H1 (cell line): ENCODE measurements at regions not wholly inside any gene's neighbourhood (a gene's known extent, or its start where the extent isn't known, plus 50 kb on each side); places are given as distances from the start of the nearest gene placed in this dataset.

ENCODE experiments used
- CTCF ChIA-PET: fragments of 300-600 bp; sonication (Branson Sonifier 250); formaldehyde crosslinking; loops from one replicate; lab custom pipeline; 2021; ENCODE audit not compliant: partially characterized antibody; lab: Charles Lee
- POLR2A ChIA-PET: fragments of 300-600 bp; sonication (Branson Sonifier 250); formaldehyde crosslinking; loops from one replicate; lab custom pipeline; 2021; ENCODE audit warnings: inconsistent platforms; ENCODE audit not compliant: partially characterized antibody; lab: Charles Lee
- DNase-seq, 2 experiments: peaks; one replicate each; pipeline versions ENCODE4 v3.0.0 to v3.0.0-alpha.2; 2010 to 2022; ENCODE audit warnings: low spot score in 2 of 2, low read depth in 1 of 2, mixed read lengths in 1 of 2
- FAIRE-seq: peaks from 2 replicates; lab custom pipeline; 2011; peaks lifted over from hg19 to GRCh38; lab: Jason Lieb, UNC
- H2AFZ ChIP-seq: 2 replicates; pipeline ENCODE4 v1.8.1; 2012; ENCODE audit warnings: low read length, inconsistent platforms
- H2AK5ac ChIP-seq: 2 replicates; pipeline ENCODE4 v1.6.1; 2013; ENCODE audit warnings: low read depth, low read length
- H2BK120ac ChIP-seq: replicated peaks from 2 replicates; pipeline ENCODE3; 2013; ENCODE audit warnings: low read depth, low read length, inconsistent platforms
- H2BK12ac ChIP-seq: 2 replicates; pipeline ENCODE4 v1.6.1; 2013; ENCODE audit warnings: low read depth, low read length
- H2BK15ac ChIP-seq: 2 replicates; pipeline ENCODE4 v1.6.1; 2013; ENCODE audit warnings: low read length
- H2BK20ac ChIP-seq: 2 replicates; pipeline ENCODE4 v1.6.1; 2013; ENCODE audit warnings: low read length
- H2BK5ac ChIP-seq: 2 replicates; pipeline ENCODE4 v1.6.1; 2013; ENCODE audit warnings: low read depth, low read length
- H3K14ac ChIP-seq: 2 replicates; pipeline ENCODE4 v1.6.1; 2013; ENCODE audit warnings: inconsistent platforms; ENCODE audit not compliant: insufficient read length
- H3K18ac ChIP-seq: 2 replicates; pipeline ENCODE4 v1.6.1; 2013; ENCODE audit warnings: low read length; ENCODE audit errors: extremely low read depth
- H3K23ac ChIP-seq: 2 replicates; pipeline ENCODE4 v1.6.1; 2013; ENCODE audit warnings: inconsistent platforms; ENCODE audit not compliant: insufficient read length
- H3K23me2 ChIP-seq: 2 replicates; pipeline ENCODE4 v1.6.1; 2013; ENCODE audit warnings: low read depth, low read length
- H3K27ac ChIP-seq: 2 replicates; pipeline ENCODE4 v1.6.1; 2011; ENCODE audit warnings: low read depth, low read length, inconsistent platforms
- H3K27me3 ChIP-seq, 4 experiments: replicated peaks in 1 of 4; 1 replicate in 1 of 4; 2 replicates in 3 of 4; pipeline versions ENCODE4 v1.6.1 to v1.8.1; 2011 to 2013; ENCODE audit warnings: low read length in 3 of 4, mild to moderate bottlenecking in 3 of 4, inconsistent platforms in 2 of 4, mixed read lengths in 2 of 4, moderate library complexity in 1 of 4; ENCODE audit not compliant: control insufficient read depth in 3 of 4, insufficient read depth in 3 of 4; ENCODE audit errors: extremely low read depth in 1 of 4
- H3K36me3 ChIP-seq, 4 experiments: 2 replicates each; pipeline versions ENCODE4 v1.6.1 to v1.8.1; 2011 to 2013; ENCODE audit warnings: mild to moderate bottlenecking in 4 of 4, low read length in 3 of 4, moderate library complexity in 2 of 4, control low read depth in 1 of 4, inconsistent platforms in 1 of 4; ENCODE audit not compliant: insufficient read depth in 4 of 4, control insufficient read depth in 2 of 4
- H3K4ac ChIP-seq: replicated peaks from 2 replicates; pipeline ENCODE3; 2013; ENCODE audit warnings: low read length, low read depth, mixed read lengths, inconsistent platforms; ENCODE audit not compliant: insufficient read length
- H3K4me1 ChIP-seq, 4 experiments: replicated peaks in 1 of 4; 1 replicate in 1 of 4; 2 replicates in 3 of 4; pipeline versions ENCODE4 v1.6.1 to v1.8.1; 2011 to 2013; ENCODE audit warnings: low read length in 3 of 4, inconsistent platforms in 2 of 4, mixed read lengths in 1 of 4; ENCODE audit not compliant: insufficient read depth in 4 of 4, control insufficient read depth in 3 of 4
- H3K4me2 ChIP-seq, 2 experiments: 2 replicates each; pipeline versions ENCODE4 v1.6.1 to v1.8.1; 2011 to 2013; ENCODE audit warnings: low read depth in 2 of 2, low read length in 2 of 2, control low read depth in 1 of 2, inconsistent platforms in 1 of 2, mild to moderate bottlenecking in 1 of 2; ENCODE audit not compliant: insufficient read depth in 1 of 2
- H3K4me3 ChIP-seq, 4 experiments: fragments of 200-600, 300-600 bp in 1 of 4; sonication (generic), shearing (Covaris generic), sonication (Bioruptor Twin) in 1 of 4; 2 replicates each; pipeline versions ENCODE4 v1.5.1 to v1.8.1; 2011 to 2016; ENCODE audit warnings: low read length in 4 of 4, low read depth in 3 of 4, control low read depth in 2 of 4, inconsistent platforms in 2 of 4, mild to moderate bottlenecking in 2 of 4, mixed read lengths in 1 of 4, moderate library complexity in 1 of 4; ENCODE audit not compliant: insufficient read depth in 2 of 4; ENCODE audit errors: extremely low read depth in 1 of 4
- H3K56ac ChIP-seq: replicated peaks from 2 replicates; pipeline ENCODE3; 2013; ENCODE audit warnings: low read depth, mild to moderate bottlenecking, mixed read lengths, low read length, inconsistent platforms; ENCODE audit not compliant: insufficient read length
- H3K79me1 ChIP-seq: 2 replicates; pipeline ENCODE4 v1.6.1; 2013; ENCODE audit warnings: low read depth, low read length, control low read depth
- H3K79me2 ChIP-seq, 2 experiments: 2 replicates each; pipeline versions ENCODE4 v1.6.1 to v1.8.1; 2012 to 2013; ENCODE audit warnings: low read length in 2 of 2, mild to moderate bottlenecking in 2 of 2, inconsistent platforms in 1 of 2; ENCODE audit not compliant: insufficient read depth in 2 of 2, control insufficient read depth in 1 of 2
- H3K9ac ChIP-seq, 4 experiments: replicated peaks in 1 of 4; 1 replicate in 1 of 4; 2 replicates in 3 of 4; pipeline versions ENCODE4 v1.6.1 to v1.8.1; 2011 to 2013; ENCODE audit warnings: low read depth in 3 of 4, low read length in 3 of 4, control low read depth in 2 of 4, mild to moderate bottlenecking in 2 of 4, moderate library complexity in 2 of 4, inconsistent platforms in 1 of 4; ENCODE audit errors: extremely low read depth in 1 of 4
- H3K9me3 ChIP-seq, 2 experiments: 2 replicates each; pipeline versions ENCODE4 v1.6.1 to v1.8.1; 2012 to 2013; ENCODE audit warnings: mild to moderate bottlenecking in 2 of 2, moderate library complexity in 2 of 2, control low read depth in 1 of 2, inconsistent platforms in 1 of 2, low read depth in 1 of 2, low read length in 1 of 2, mixed read lengths in 1 of 2; ENCODE audit not compliant: insufficient read depth in 2 of 2
- H4K20me1 ChIP-seq, 2 experiments: replicated peaks in 1 of 2; 2 replicates each; pipeline versions ENCODE3 to v1.8.1; 2011 to 2013; ENCODE audit warnings: inconsistent platforms in 2 of 2, low read length in 2 of 2, mild to moderate bottlenecking in 1 of 2; ENCODE audit not compliant: insufficient read depth in 2 of 2, control insufficient read depth in 1 of 2
- H4K5ac ChIP-seq: 2 replicates; pipeline ENCODE4 v1.6.1; 2013; ENCODE audit warnings: low read length, low read depth, mixed read lengths, inconsistent platforms; ENCODE audit not compliant: insufficient read length
- H4K8ac ChIP-seq: 2 replicates; pipeline ENCODE4 v1.8.0; 2013; ENCODE audit warnings: mild to moderate bottlenecking, moderate library complexity, low read length, inconsistent platforms; ENCODE audit not compliant: insufficient read depth; ENCODE audit errors: extremely low read depth
- H4K91ac ChIP-seq: replicated peaks from 2 replicates; pipeline ENCODE3; 2013; ENCODE audit warnings: low read length, mixed read lengths, inconsistent platforms; ENCODE audit not compliant: insufficient read length
- CHD2 ChIP-seq: IDR thresholded peaks from 2 replicates; pipeline ENCODE4 v1.6.1; 2012; ENCODE audit warnings: low read length, improper control_type of control experiment
- CREB1 ChIP-seq: IDR thresholded peaks from 2 replicates; pipeline ENCODE4 v1.6.1; 2012; ENCODE audit warnings: inconsistent platforms
- GABPA ChIP-seq: IDR thresholded peaks from 2 replicates; pipeline ENCODE4 v1.6.1; 2011; ENCODE audit warnings: mild to moderate bottlenecking, low read length, moderate library complexity, borderline replicate concordance; ENCODE audit not compliant: insufficient read depth
- HDAC2 ChIP-seq, 2 experiments: fragments of 300-600 bp in 1 of 2; sonication (generic) in 1 of 2; IDR thresholded peaks; 2 replicates each; pipeline ENCODE4 v1.6.1; 2011 to 2012; ENCODE audit warnings: low read depth in 2 of 2, low read length in 2 of 2, mild to moderate bottlenecking in 2 of 2, moderate library complexity in 2 of 2, borderline replicate concordance in 1 of 2, inconsistent platforms in 1 of 2
- MAFK ChIP-seq: IDR thresholded peaks from 2 replicates; pipeline ENCODE4 v1.6.1; 2012; ENCODE audit warnings: low read depth, mild to moderate bottlenecking, improper control_type of control experiment, low read length
- NANOG ChIP-seq: IDR thresholded peaks from 2 replicates; pipeline ENCODE4 v1.6.1; 2011; ENCODE audit warnings: low read length, low read depth, mild to moderate bottlenecking, inconsistent platforms; ENCODE audit not compliant: insufficient read depth, poor library complexity, severe bottlenecking
- RBBP5 ChIP-seq: IDR thresholded peaks from 2 replicates; pipeline ENCODE4 v1.7.1; 2012; ENCODE audit warnings: low read depth, mild to moderate bottlenecking, inconsistent platforms, low read length, moderate library complexity, borderline replicate concordance
- RNF2 ChIP-seq: fragments of 200-900, 300-1000 bp; sonication (generic); IDR thresholded peaks from 2 replicates; pipeline ENCODE4 v1.7.1; 2016; ENCODE audit warnings: borderline replicate concordance, low read depth, mild to moderate bottlenecking, antibody characterized with exemption, low read length; ENCODE audit not compliant: poor library complexity, severe bottlenecking; ENCODE audit errors: missing control alignments
- SP1 ChIP-seq: IDR thresholded peaks from 2 replicates; pipeline ENCODE4 v1.6.1; 2011; ENCODE audit warnings: low read depth, low read length
- TAF7 ChIP-seq: optimal IDR thresholded peaks from 2 replicates; pipeline ENCODE3; 2011; ENCODE audit warnings: low read depth, mild to moderate bottlenecking, inconsistent platforms, low read length, moderate library complexity, borderline replicate concordance

- Histone ChIP-seq H3K56ac (no peak overlapping the region), H3K4me3 (no peak overlapping the region), H4K91ac (no peak overlapping the region), H4K8ac (no peak overlapping the region), H3K4ac (no peak overlapping the region), H2BK20ac (no peak overlapping the region), H4K20me1 (no peaks in the 10 kb centered on the region), H3K23ac (no peak overlapping the region), H2BK15ac (no peak overlapping the region), H2BK12ac (no peak overlapping the region), H2BK120ac (no peak overlapping the region), H3K14ac (no peak overlapping the region), H3K79me2 (no peaks in the 10 kb centered on the region), H3K36me3 (no peaks in the 10 kb centered on the region), H2AFZ (no peak overlapping the region), H3K27ac (no peak overlapping the region), H3K23me2 (no peaks in the 10 kb centered on the region), H3K79me1 (no peaks in the 10 kb centered on the region), H3K9me3 (no peaks in the 10 kb centered on the region), H3K4me1 (no peaks in the 10 kb centered on the region), H3K18ac (no peak overlapping the region), H3K27me3 (no peaks in the 10 kb centered on the region), H2BK5ac (no peak overlapping the region), H3K9ac (no peak overlapping the region), H2AK5ac (no peak overlapping the region), H4K5ac (no peak overlapping the region), H3K4me2 (no peak overlapping the region)
- DNase-seq (no peak), FAIRE-seq (no peak)
- POLR2A ChIA-PET, result no interaction called here
- CTCF ChIA-PET, result interaction anchor here (0.6 to 1.1 kb wide), 3 partner anchors 359 to 403 kb away, joined by 3 read pairs; no protein-coding TSS in a partner anchor
- TF ChIP-seq MAFK (no peak), HDAC2 (IDR thresholded peaks at IDR 0.05; ENCODE audit: borderline replicate concordance in 1 of 2, low read depth in 2 of 2, low read length in 2 of 2) (no peak), TAF7 (no peak), NANOG (no peak), CREB1 (no peak), GABPA (no peak), CHD2 (no peak), SP1 (no peak), RNF2 (no peak), RBBP5 (no peak)
These were observed 615.1 kb downstream of the CENPC start for GRCh38 chr4:66930206-66930605.
